ENCODE measurements at regions not wholly inside any gene's neighbourhood (a gene's known extent, or its start where the extent isn't known, plus 50 kb on each side); places are given as distances from the start of the nearest gene placed in this dataset.
"Not testable (repeated sequence)": the region's sequence is repeated elsewhere in the genome, so short reads cannot be mapped to it uniquely, and the experiment has no call there.

GRCh38 chr1:148324465-148324864 lies 158.6 kb downstream of the PPIAL4G start:
- H3K9ac ChIP-seq (ENCODE audit: low read depth, low read length); H3K27me3 ChIP-seq (ENCODE audit: control insufficient read depth, insufficient read depth, low read length); H3K36me3 ChIP-seq (ENCODE audit: insufficient read depth, low read length); H3K4me1 ChIP-seq (ENCODE audit: control insufficient read depth, insufficient read depth, low read length); H3K9me3 ChIP-seq (replicated peaks; ENCODE audit: low read length); H3K4me3 ChIP-seq (ENCODE audit: low read length); H3K4me2 ChIP-seq (ENCODE audit: low read length): not testable (repeated sequence)

GRCh38 chr1:148320079-148320478 lies 163.0 kb downstream of the PPIAL4G start:
- not testable (repeated sequence) for H3K9ac ChIP-seq (ENCODE audit: low read depth, low read length); H3K9me3 ChIP-seq (replicated peaks; ENCODE audit: low read length); H3K36me3 ChIP-seq (ENCODE audit: insufficient read depth, low read length); H3K4me2 ChIP-seq (ENCODE audit: low read length); H3K4me3 ChIP-seq (ENCODE audit: low read length); H3K27me3 ChIP-seq (ENCODE audit: control insufficient read depth, insufficient read depth, low read length); H3K4me1 ChIP-seq (ENCODE audit: control insufficient read depth, insufficient read depth, low read length)

- peaks cover 10% of the 10 kb centered on the region for H3K4me1 ChIP-seq (ENCODE audit: control insufficient read depth, insufficient read depth, low read length)
- H3K9ac ChIP-seq (ENCODE audit: low read depth, low read length), result no peak overlapping the region
- no peak overlapping the region for H3K4me3 ChIP-seq (ENCODE audit: low read length)
- H3K36me3 ChIP-seq (ENCODE audit: insufficient read depth, low read length), result no peaks in the 10 kb centered on the region
- no peak overlapping the region for H3K4me2 ChIP-seq (ENCODE audit: low read length)
- no peaks in the 10 kb centered on the region for H3K27me3 ChIP-seq (ENCODE audit: control insufficient read depth, insufficient read depth, low read length)
- no peaks in the 10 kb centered on the region for H3K9me3 ChIP-seq (replicated peaks; ENCODE audit: low read length)
Measured at GRCh38 chr1:148318904-148319242, 164.2 kb downstream of the PPIAL4G start.

- no peak overlapping the region for H3K4me3 ChIP-seq (ENCODE audit: low read length)
Measured at GRCh38 chr1:148318123-148318903, 164.8 kb downstream of the PPIAL4G start.

GRCh38 chr1:148317288-148317985 lies 165.4 kb upstream of the NBPF11 start:
- Histone ChIP-seq H3K27me3 (ENCODE audit: control insufficient read depth, insufficient read depth, low read length) (no peaks in the 10 kb centered on the region), H3K4me2 (ENCODE audit: low read length) (no peak overlapping the region), H3K9me3 (replicated peaks; ENCODE audit: low read length) (no peaks in the 10 kb centered on the region), H3K4me1 (ENCODE audit: control insufficient read depth, insufficient read depth, low read length) (peaks cover 10% of the 10 kb centered on the region), H3K9ac (ENCODE audit: low read depth, low read length) (no peak overlapping the region), H3K4me3 (ENCODE audit: low read length) (no peak overlapping the region), H3K36me3 (ENCODE audit: insufficient read depth, low read length) (no peaks in the 10 kb centered on the region)

More at GRCh38 chr1:148318123-148318903, 164.8 kb downstream of the PPIAL4G start:
- H3K9ac ChIP-seq (ENCODE audit: low read depth, low read length), result no peak overlapping the region
- H3K27me3 ChIP-seq (ENCODE audit: control insufficient read depth, insufficient read depth, low read length), result no peaks in the 10 kb centered on the region
- H3K4me1 ChIP-seq (ENCODE audit: control insufficient read depth, insufficient read depth, low read length), result peaks cover 10% of the 10 kb centered on the region
- no peak overlapping the region for H3K4me2 ChIP-seq (ENCODE audit: low read length)
- H3K36me3 ChIP-seq (ENCODE audit: insufficient read depth, low read length), result no peaks in the 10 kb centered on the region
- no peaks in the 10 kb centered on the region for H3K9me3 ChIP-seq (replicated peaks; ENCODE audit: low read length)

- peaks cover 9% of the 10 kb centered on the region for H3K27me3 ChIP-seq (ENCODE audit: control insufficient read depth, insufficient read depth, low read length)
- peaks cover 10% of the 10 kb centered on the region for H3K4me1 ChIP-seq (ENCODE audit: control insufficient read depth, insufficient read depth, low read length)
- peaks cover 3% of the 10 kb centered on the region for H3K9me3 ChIP-seq (replicated peaks; ENCODE audit: low read length)
- peak overlapping the region; percentile 22 for H3K4me3 ChIP-seq (ENCODE audit: low read length)
- peak overlapping the region; percentile 61 for H3K4me2 ChIP-seq (ENCODE audit: low read length)
- H3K9ac ChIP-seq (ENCODE audit: low read depth, low read length), result no peak overlapping the region
- no peaks in the 10 kb centered on the region for H3K36me3 ChIP-seq (ENCODE audit: insufficient read depth, low read length)
Measured at GRCh38 chr1:148315071-148315811, 163.2 kb upstream of the NBPF11 start.

- no peak overlapping the region for H3K9ac ChIP-seq (ENCODE audit: low read depth, low read length)
- H3K4me3 ChIP-seq (ENCODE audit: low read length), result no peak overlapping the region
- no peak overlapping the region for H3K4me2 ChIP-seq (ENCODE audit: low read length)
- no peaks in the 10 kb centered on the region for H3K36me3 ChIP-seq (ENCODE audit: insufficient read depth, low read length)
- H3K4me1 ChIP-seq (ENCODE audit: control insufficient read depth, insufficient read depth, low read length), result peaks cover 12% of the 10 kb centered on the region
- H3K9me3 ChIP-seq (replicated peaks; ENCODE audit: low read length), result peaks cover 5% of the 10 kb centered on the region
- H3K27me3 ChIP-seq (ENCODE audit: control insufficient read depth, insufficient read depth, low read length), result peaks cover 47% of the 10 kb centered on the region
Measured at GRCh38 chr1:148310807-148311206, 158.7 kb upstream of the NBPF11 start.

GRCh38 chr1:148309940-148310500 lies 157.9 kb upstream of the NBPF11 start:
- Histone ChIP-seq H3K4me2 (ENCODE audit: low read length) (peak overlapping the region; percentile 29), H3K36me3 (ENCODE audit: insufficient read depth, low read length) (no peaks in the 10 kb centered on the region), H3K4me3 (ENCODE audit: low read length) (no peak overlapping the region), H3K27me3 (ENCODE audit: control insufficient read depth, insufficient read depth, low read length) (peaks cover 47% of the 10 kb centered on the region), H3K4me1 (ENCODE audit: control insufficient read depth, insufficient read depth, low read length) (peaks cover 6% of the 10 kb centered on the region), H3K9ac (ENCODE audit: low read depth, low read length) (no peak overlapping the region), H3K9me3 (replicated peaks; ENCODE audit: low read length) (peaks cover 5% of the 10 kb centered on the region)

GRCh38 chr1:148308832-148309458 lies 156.9 kb upstream of the NBPF11 start:
- peaks cover 47% of the 10 kb centered on the region for H3K27me3 ChIP-seq (ENCODE audit: control insufficient read depth, insufficient read depth, low read length)

GRCh38 chr1:148307583-148308185 lies 155.6 kb upstream of the NBPF11 start:
- Histone ChIP-seq H3K4me3 (ENCODE audit: low read length) (no peak overlapping the region), H3K9ac (ENCODE audit: low read depth, low read length) (no peak overlapping the region), H3K27me3 (ENCODE audit: control insufficient read depth, insufficient read depth, low read length) (peaks cover 47% of the 10 kb centered on the region), H3K4me2 (ENCODE audit: low read length) (no peak overlapping the region), H3K9me3 (replicated peaks; ENCODE audit: low read length) (peaks cover 5% of the 10 kb centered on the region), H3K4me1 (ENCODE audit: control insufficient read depth, insufficient read depth, low read length) (peaks cover 5% of the 10 kb centered on the region), H3K36me3 (ENCODE audit: insufficient read depth, low read length) (no peaks in the 10 kb centered on the region)

More at GRCh38 chr1:148308832-148309458, 156.9 kb upstream of the NBPF11 start:
- peak overlapping the region; percentile 25 for H3K4me2 ChIP-seq (ENCODE audit: low read length)
- H3K4me3 ChIP-seq (ENCODE audit: low read length), result no peak overlapping the region
- H3K4me1 ChIP-seq (ENCODE audit: control insufficient read depth, insufficient read depth, low read length), result peaks cover 3% of the 10 kb centered on the region
- peaks cover 5% of the 10 kb centered on the region for H3K9me3 ChIP-seq (replicated peaks; ENCODE audit: low read length)
- H3K36me3 ChIP-seq (ENCODE audit: insufficient read depth, low read length), result no peaks in the 10 kb centered on the region
- no peak overlapping the region for H3K9ac ChIP-seq (ENCODE audit: low read depth, low read length)

GRCh38 chr1:148304935-148305334 lies 152.9 kb upstream of the NBPF11 start:
- H3K36me3 ChIP-seq (ENCODE audit: insufficient read depth, low read length); H3K4me1 ChIP-seq (ENCODE audit: control insufficient read depth, insufficient read depth, low read length); H3K4me2 ChIP-seq (ENCODE audit: low read length); H3K4me3 ChIP-seq (ENCODE audit: low read length); H3K9ac ChIP-seq (ENCODE audit: low read depth, low read length); H3K9me3 ChIP-seq (replicated peaks; ENCODE audit: low read length): not testable (repeated sequence)
- H3K27me3 ChIP-seq (ENCODE audit: control insufficient read depth, insufficient read depth, low read length), result peaks cover 35% of the 10 kb centered on the region
